K562 (cell line): ENCODE measurements at regions not wholly inside any gene's neighbourhood (a gene's known extent, or its start where the extent isn't known, plus 50 kb on each side); places are given as distances from the start of the nearest gene placed in this dataset.

ENCODE experiments used
- ARID2 ChIP-seq: fragments of 450-650 bp; IDR thresholded peaks from 2 replicates; pipeline ENCODE4 v1.6.1; 2017; ENCODE audit warnings: antibody characterized with exemption, mild to moderate bottlenecking
- BHLHE40 ChIP-seq: IDR thresholded peaks from 2 replicates; pipeline ENCODE4 v1.6.1; 2011; ENCODE audit warnings: low read length, improper control_type of control experiment
- DEAF1 ChIP-seq: fragments of 450-650 bp; formaldehyde crosslinking; IDR thresholded peaks from 2 replicates; pipeline ENCODE4 v1.4.0; 2020; ENCODE audit warnings: mild to moderate bottlenecking, moderate library complexity
- DPF2 ChIP-seq: fragments of 450-650 bp; IDR thresholded peaks from 2 replicates; pipeline ENCODE4 v1.6.1; 2016
- EZH2 ChIP-seq: IDR thresholded peaks from 2 replicates; pipeline ENCODE4 v1.6.1; 2012; ENCODE audit warnings: low read depth, mild to moderate bottlenecking, inconsistent platforms, low read length, borderline replicate concordance
- HDAC3 ChIP-seq: fragments of 450-650 bp; IDR thresholded peaks from 2 replicates; pipeline ENCODE4 v1.6.1; 2018; ENCODE audit warnings: borderline replicate concordance, mild to moderate bottlenecking, moderate library complexity; ENCODE audit not compliant: partially characterized antibody
- MAX ChIP-seq: sonication (generic); formaldehyde crosslinking; IDR thresholded peaks from 2 replicates; pipeline ENCODE4 v1.9.0; 2022; ENCODE audit warnings: mild to moderate bottlenecking, missing genetic modification reagents
- NFATC3 ChIP-seq: fragments of 450-650 bp; IDR thresholded peaks from 2 replicates; pipeline ENCODE4 v1.6.1; 2017; ENCODE audit warnings: mild to moderate bottlenecking
- RAD21 ChIP-seq, 2 experiments: fragments of 250-450 bp in 1 of 2; fragments of 450-650 bp in 1 of 2; sonication (Bioruptor Pico) in 1 of 2; formaldehyde crosslinking in 1 of 2; IDR thresholded peaks in 1 of 2; conservative IDR thresholded peaks in 1 of 2; 2 replicates each; pipeline versions ENCODE4 v1.4.0 to v1.8.0; 2020 to 2022; ENCODE audit warnings: mild to moderate bottlenecking in 2 of 2, moderate library complexity in 1 of 2
- RUNX1 ChIP-seq: sonication (generic); IDR thresholded peaks from 2 replicates; pipeline ENCODE4 v1.6.1; 2016; ENCODE audit warnings: antibody characterized with exemption, low read depth
- SAFB ChIP-seq: fragments of 200-400 bp; formaldehyde crosslinking; IDR thresholded peaks from 2 replicates; pipeline ENCODE4 v1.6.1; 2017; ENCODE audit warnings: low read depth, low read length, borderline replicate concordance
- SMC3 ChIP-seq: conservative IDR thresholded peaks from 2 replicates; pipeline ENCODE4 v1.6.1; 2011; ENCODE audit warnings: low read depth, low read length, improper control_type of control experiment; ENCODE audit not compliant: insufficient read depth
- TAF9B ChIP-seq: fragments of 450-650 bp; IDR thresholded peaks from 2 replicates; pipeline ENCODE4 v1.6.1; 2018; ENCODE audit warnings: mild to moderate bottlenecking; ENCODE audit not compliant: partially characterized antibody
- XRCC5 ChIP-seq: fragments of 200-400 bp; formaldehyde crosslinking; IDR thresholded peaks from 2 replicates; pipeline ENCODE4 v1.6.1; 2017; ENCODE audit warnings: low read depth, mild to moderate bottlenecking, low read length
- ZFP36 ChIP-seq: fragments of 150-350 bp; IDR thresholded peaks from 2 replicates; pipeline ENCODE4 v1.6.1; 2018; ENCODE audit warnings: low read length, low read depth; ENCODE audit not compliant: partially characterized antibody
- ZNF586 ChIP-seq: fragments of 450-650 bp; formaldehyde crosslinking; conservative IDR thresholded peaks from 2 replicates; pipeline ENCODE4 v1.4.0; 2020; ENCODE audit warnings: mild to moderate bottlenecking, moderate library complexity
- TF ChIP-seq, protein P1 (sequence below): sonication (generic); formaldehyde crosslinking; IDR thresholded peaks from 2 replicates; pipeline ENCODE4 v1.8.1; 2023; ENCODE audit warnings: mild to moderate bottlenecking, missing genetic modification reagents
- TF ChIP-seq, protein P2 (sequence below): sonication (generic); formaldehyde crosslinking; IDR thresholded peaks from 2 replicates; pipeline ENCODE4 v1.8.1; 2023; ENCODE audit warnings: mild to moderate bottlenecking, missing genetic modification reagents
- TF ChIP-seq, protein P3 (sequence below), 2 experiments: fragments of 150-350 bp in 1 of 2; IDR thresholded peaks; 2 replicates each; pipeline ENCODE4 v1.6.1; 2012 to 2016; ENCODE audit warnings: low read depth in 2 of 2, low read length in 2 of 2, mild to moderate bottlenecking in 1 of 2, moderate library complexity in 1 of 2

DNA sequence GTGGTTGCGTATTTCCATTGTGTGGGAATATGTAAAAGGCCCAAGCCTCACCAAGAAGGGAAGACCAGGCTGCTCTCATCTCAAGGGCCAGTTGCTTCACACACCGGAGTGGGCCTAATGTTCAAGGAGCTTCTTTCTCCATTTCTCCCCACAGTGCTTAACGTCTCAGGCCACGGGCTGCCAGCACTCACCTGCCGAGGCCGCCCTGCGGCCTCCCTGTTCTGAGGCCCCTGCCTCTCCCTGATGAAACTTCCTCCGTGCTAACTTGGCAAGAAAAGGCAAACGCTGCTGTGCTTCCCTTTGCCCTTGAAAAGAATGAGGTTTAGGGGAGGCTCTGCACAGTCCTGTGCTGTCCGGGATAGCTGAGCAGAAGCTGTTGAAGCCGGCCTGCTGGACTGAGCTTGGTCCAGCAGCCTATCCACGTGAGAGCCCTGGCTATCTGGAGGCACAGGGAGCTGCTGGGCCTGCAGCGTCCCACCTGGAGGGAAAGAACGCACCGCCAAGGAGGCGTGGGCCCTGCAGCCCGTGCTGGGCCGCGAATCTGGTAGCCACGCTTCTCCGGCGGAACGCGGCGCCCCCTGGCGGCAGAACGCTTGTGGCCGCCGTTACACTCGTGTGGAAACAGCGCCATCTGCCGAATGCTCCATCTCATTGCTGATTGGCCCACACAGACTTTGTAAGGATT lies 73.5 kb upstream of the PRSS3 start (continued):
- TF ChIP-seq, protein P1, sequence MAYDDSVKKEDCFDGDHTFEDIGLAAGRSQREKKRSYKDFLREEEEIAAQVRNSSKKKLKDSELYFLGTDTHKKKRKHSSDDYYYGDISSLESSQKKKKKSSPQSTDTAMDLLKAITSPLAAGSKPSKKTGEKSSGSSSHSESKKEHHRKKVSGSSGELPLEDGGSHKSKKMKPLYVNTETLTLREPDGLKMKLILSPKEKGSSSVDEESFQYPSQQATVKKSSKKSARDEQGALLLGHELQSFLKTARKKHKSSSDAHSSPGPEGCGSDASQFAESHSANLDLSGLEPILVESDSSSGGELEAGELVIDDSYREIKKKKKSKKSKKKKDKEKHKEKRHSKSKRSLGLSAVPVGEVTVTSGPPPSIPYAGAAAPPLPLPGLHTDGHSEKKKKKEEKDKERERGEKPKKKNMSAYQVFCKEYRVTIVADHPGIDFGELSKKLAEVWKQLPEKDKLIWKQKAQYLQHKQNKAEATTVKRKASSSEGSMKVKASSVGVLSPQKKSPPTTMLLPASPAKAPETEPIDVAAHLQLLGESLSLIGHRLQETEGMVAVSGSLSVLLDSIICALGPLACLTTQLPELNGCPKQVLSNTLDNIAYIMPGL (CRISPR knock-in tag) = no peak
- no peak for TF ChIP-seq ZNF586
- no peak for TF ChIP-seq HDAC3
- TF ChIP-seq EZH2 = no peak
- peak; percentile 99 for TF ChIP-seq SMC3
- peak; percentile 99 to 100 for TF ChIP-seq RAD21 (CRISPR knock-in tag; conservative IDR thresholded peaks at IDR 0.05 in 1 of 2, IDR thresholded peaks at IDR 0.05 in 1 of 2)
- TF ChIP-seq BHLHE40 = peak; percentile 71
- TF ChIP-seq, protein P2, sequence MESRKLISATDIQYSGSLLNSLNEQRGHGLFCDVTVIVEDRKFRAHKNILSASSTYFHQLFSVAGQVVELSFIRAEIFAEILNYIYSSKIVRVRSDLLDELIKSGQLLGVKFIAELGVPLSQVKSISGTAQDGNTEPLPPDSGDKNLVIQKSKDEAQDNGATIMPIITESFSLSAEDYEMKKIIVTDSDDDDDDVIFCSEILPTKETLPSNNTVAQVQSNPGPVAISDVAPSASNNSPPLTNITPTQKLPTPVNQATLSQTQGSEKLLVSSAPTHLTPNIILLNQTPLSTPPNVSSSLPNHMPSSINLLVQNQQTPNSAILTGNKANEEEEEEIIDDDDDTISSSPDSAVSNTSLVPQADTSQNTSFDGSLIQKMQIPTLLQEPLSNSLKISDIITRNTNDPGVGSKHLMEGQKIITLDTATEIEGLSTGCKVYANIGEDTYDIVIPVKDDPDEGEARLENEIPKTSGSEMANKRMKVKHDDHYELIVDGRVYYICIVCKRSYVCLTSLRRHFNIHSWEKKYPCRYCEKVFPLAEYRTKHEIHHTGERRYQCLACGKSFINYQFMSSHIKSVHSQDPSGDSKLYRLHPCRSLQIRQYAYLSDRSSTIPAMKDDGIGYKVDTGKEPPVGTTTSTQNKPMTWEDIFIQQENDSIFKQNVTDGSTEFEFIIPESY (CRISPR knock-in tag) = peak; percentile 64
- no peak for TF ChIP-seq RUNX1
- peak; percentile 89 for TF ChIP-seq MAX
- TF ChIP-seq DEAF1 (CRISPR knock-in tag) = peak; percentile 99
- no peak for TF ChIP-seq DPF2
- TF ChIP-seq XRCC5 = peak; percentile 32; the same call in 1 of the 2 replicates
- no peak for TF ChIP-seq TAF9B
- TF ChIP-seq SAFB = no peak
- TF ChIP-seq, protein P3, sequence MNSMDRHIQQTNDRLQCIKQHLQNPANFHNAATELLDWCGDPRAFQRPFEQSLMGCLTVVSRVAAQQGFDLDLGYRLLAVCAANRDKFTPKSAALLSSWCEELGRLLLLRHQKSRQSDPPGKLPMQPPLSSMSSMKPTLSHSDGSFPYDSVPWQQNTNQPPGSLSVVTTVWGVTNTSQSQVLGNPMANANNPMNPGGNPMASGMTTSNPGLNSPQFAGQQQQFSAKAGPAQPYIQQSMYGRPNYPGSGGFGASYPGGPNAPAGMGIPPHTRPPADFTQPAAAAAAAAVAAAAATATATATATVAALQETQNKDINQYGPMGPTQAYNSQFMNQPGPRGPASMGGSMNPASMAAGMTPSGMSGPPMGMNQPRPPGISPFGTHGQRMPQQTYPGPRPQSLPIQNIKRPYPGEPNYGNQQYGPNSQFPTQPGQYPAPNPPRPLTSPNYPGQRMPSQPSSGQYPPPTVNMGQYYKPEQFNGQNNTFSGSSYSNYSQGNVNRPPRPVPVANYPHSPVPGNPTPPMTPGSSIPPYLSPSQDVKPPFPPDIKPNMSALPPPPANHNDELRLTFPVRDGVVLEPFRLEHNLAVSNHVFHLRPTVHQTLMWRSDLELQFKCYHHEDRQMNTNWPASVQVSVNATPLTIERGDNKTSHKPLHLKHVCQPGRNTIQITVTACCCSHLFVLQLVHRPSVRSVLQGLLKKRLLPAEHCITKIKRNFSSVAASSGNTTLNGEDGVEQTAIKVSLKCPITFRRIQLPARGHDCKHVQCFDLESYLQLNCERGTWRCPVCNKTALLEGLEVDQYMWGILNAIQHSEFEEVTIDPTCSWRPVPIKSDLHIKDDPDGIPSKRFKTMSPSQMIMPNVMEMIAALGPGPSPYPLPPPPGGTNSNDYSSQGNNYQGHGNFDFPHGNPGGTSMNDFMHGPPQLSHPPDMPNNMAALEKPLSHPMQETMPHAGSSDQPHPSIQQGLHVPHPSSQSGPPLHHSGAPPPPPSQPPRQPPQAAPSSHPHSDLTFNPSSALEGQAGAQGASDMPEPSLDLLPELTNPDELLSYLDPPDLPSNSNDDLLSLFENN (IDR thresholded peaks at IDR 0.05; ENCODE audit: low read depth in 2 of 2, low read length in 2 of 2) = no peak
- peak; percentile 31 for TF ChIP-seq ZFP36
- TF ChIP-seq ARID2 = peak; percentile 98
- no peak for TF ChIP-seq NFATC3
